HEK293T (cell line): ENCODE measurements at regions not wholly inside any gene's neighbourhood (a gene's known extent, or its start where the extent isn't known, plus 50 kb on each side); places are given as distances from the start of the nearest gene placed in this dataset.

ENCODE experiments used
- ARNT ChIP-seq: fragments of 450-650 bp; IDR thresholded peaks from 2 replicates; pipeline ENCODE4 v1.6.1; 2017; ENCODE audit warnings: mild to moderate bottlenecking
- BHLHE40 ChIP-seq: fragments of 450-650 bp; IDR thresholded peaks from 2 replicates; pipeline ENCODE4 v1.6.1; 2016; ENCODE audit warnings: mild to moderate bottlenecking, moderate library complexity, borderline replicate concordance
- ELF4 ChIP-seq: fragments of 450-650 bp; IDR thresholded peaks from 2 replicates; pipeline ENCODE4 v1.6.1; 2017; ENCODE audit warnings: antibody characterized with exemption
- FOXA1 ChIP-seq: fragments of 450-650 bp; IDR thresholded peaks from 2 replicates; pipeline ENCODE4 v1.6.1; 2016; ENCODE audit warnings: mild to moderate bottlenecking
- FOXK2 ChIP-seq: fragments of 450-650 bp; IDR thresholded peaks from 2 replicates; pipeline ENCODE4 v1.6.1; 2016; ENCODE audit warnings: mild to moderate bottlenecking
- FOXM1 ChIP-seq: fragments of 450-650 bp; IDR thresholded peaks from 2 replicates; pipeline ENCODE4 v1.6.1; 2017; ENCODE audit warnings: mild to moderate bottlenecking, borderline replicate concordance
- HDGF ChIP-seq: fragments of 450-650 bp; IDR thresholded peaks from 2 replicates; pipeline ENCODE4 v1.6.1; 2017; ENCODE audit warnings: antibody characterized with exemption, borderline replicate concordance
- L3MBTL2 ChIP-seq: fragments of 450-650 bp; conservative IDR thresholded peaks from 2 replicates; pipeline ENCODE4 v1.6.1; 2016; ENCODE audit warnings: mild to moderate bottlenecking
- NFRKB ChIP-seq: fragments of 450-650 bp; IDR thresholded peaks from 2 replicates; pipeline ENCODE4 v1.6.1; 2016; ENCODE audit warnings: mild to moderate bottlenecking, moderate library complexity
- SP1 ChIP-seq: fragments of 450-650 bp; IDR thresholded peaks from 2 replicates; pipeline ENCODE4 v1.6.1; 2017
- SUZ12 ChIP-seq: fragments of 450-650 bp; IDR thresholded peaks from 2 replicates; pipeline ENCODE4 v1.6.1; 2016; ENCODE audit warnings: mild to moderate bottlenecking
- TARDBP ChIP-seq: fragments of 450-650 bp; IDR thresholded peaks from 2 replicates; pipeline ENCODE4 v1.6.1; 2016
- ZNF384 ChIP-seq: fragments of 450-650 bp; IDR thresholded peaks from 2 replicates; pipeline ENCODE4 v1.6.1; 2016

GRCh38 chr1:18553388-18553787 lies 72.7 kb downstream of the KLHDC7A start:
- TF ChIP-seq L3MBTL2, result no peak
- no peak for TF ChIP-seq BHLHE40
- TF ChIP-seq TARDBP, result no peak
- TF ChIP-seq SUZ12, result no peak
- TF ChIP-seq SP1, result no peak
- no peak for TF ChIP-seq ARNT
- no peak for TF ChIP-seq ELF4
- no peak for TF ChIP-seq FOXA1
- TF ChIP-seq ZNF384, result no peak
- TF ChIP-seq NFRKB, result no peak
- no peak for TF ChIP-seq HDGF
- TF ChIP-seq FOXM1, result no peak
- TF ChIP-seq FOXK2, result no peak
